WTC11 (cell line): ENCODE measurements at regions not wholly inside any gene's neighbourhood (a gene's known extent, or its start where the extent isn't known, plus 50 kb on each side); places are given as distances from the start of the nearest gene placed in this dataset.

Source experiments
- ATF3 ChIP-seq: sonication (generic); formaldehyde crosslinking; conservative IDR thresholded peaks from 2 replicates; pipeline ENCODE4 v1.8.1; 2022; ENCODE audit warnings: mild to moderate bottlenecking, missing genetic modification reagents
- CTCF ChIP-seq: fragments of 200-600 bp; IDR thresholded peaks from 2 replicates; pipeline ENCODE4 v1.8.0; 2022; ENCODE audit warnings: antibody characterized with exemption
- FOXJ3 ChIP-seq: sonication (generic); formaldehyde crosslinking; IDR thresholded peaks from 2 replicates; pipeline ENCODE4 v1.9.0; 2021; ENCODE audit warnings: missing genetic modification reagents, mild to moderate bottlenecking, borderline replicate concordance
- MXD4 ChIP-seq: fragments of 250-450 bp; sonication (Bioruptor Pico); IDR thresholded peaks from 2 replicates; pipeline ENCODE4 v1.8.0; 2021; ENCODE audit warnings: mild to moderate bottlenecking, moderate library complexity, borderline replicate concordance
- NFYB ChIP-seq: sonication (generic); formaldehyde crosslinking; conservative IDR thresholded peaks from 2 replicates; pipeline ENCODE4 v1.8.0; 2022; ENCODE audit warnings: low read depth, missing genetic modification reagents
- TCF7 ChIP-seq: sonication (generic); formaldehyde crosslinking; IDR thresholded peaks from 2 replicates; pipeline ENCODE4 v1.8.0; 2022; ENCODE audit warnings: mild to moderate bottlenecking, low read depth, missing genetic modification reagents, moderate library complexity
- TP53 ChIP-seq: sonication (generic); formaldehyde crosslinking; IDR thresholded peaks from 2 replicates; pipeline ENCODE4 v1.8.1; 2023; ENCODE audit warnings: mild to moderate bottlenecking, missing genetic modification reagents

- TF ChIP-seq TCF7 (CRISPR knock-in tag) = no peak
- TF ChIP-seq TP53 = no peak
- TF ChIP-seq CTCF = no peak
- no peak for TF ChIP-seq ATF3 (CRISPR knock-in tag)
- no peak for TF ChIP-seq MXD4 (CRISPR knock-in tag)
- no peak for TF ChIP-seq FOXJ3 (CRISPR knock-in tag)
- TF ChIP-seq NFYB (CRISPR knock-in tag) = no peak
Measured at GRCh38 chr20:19815553-19815991, 57.5 kb downstream of the RIN2 start.
